DND-41 (cell line): ENCODE measurements at regions not wholly inside any gene's neighbourhood (a gene's known extent, or its start where the extent isn't known, plus 50 kb on each side); places are given as distances from the start of the nearest gene placed in this dataset.

Experiments used
- ATAC-seq: fragments of 200-7000 bp; cut with Tn5 transposase; 3 replicates; pipeline ENCODE4 v1.9.1; 2021; ENCODE audit warnings: low read depth; ENCODE audit not compliant: insufficient read depth
- DNase-seq: peaks from one replicate; pipeline ENCODE4 v3.0.0-alpha.2; 2020
- H2AFZ ChIP-seq: 2 replicates; pipeline ENCODE4 v1.6.0; 2012; ENCODE audit warnings: low read depth, low read length
- H3K27ac ChIP-seq: 2 replicates; pipeline ENCODE4 v1.5.1; 2012; ENCODE audit warnings: low read length, inconsistent platforms
- H3K27me3 ChIP-seq: fragments of 200-600 bp; sonication (generic); 2 replicates; pipeline ENCODE4 v1.6.0; 2012; ENCODE audit warnings: low read length, mild to moderate bottlenecking, inconsistent platforms; ENCODE audit not compliant: insufficient read depth, poor library complexity
- H3K36me3 ChIP-seq: 2 replicates; pipeline ENCODE4 v1.5.1; 2012; ENCODE audit warnings: low read length, inconsistent platforms; ENCODE audit not compliant: insufficient read depth
- H3K4me1 ChIP-seq: 2 replicates; pipeline ENCODE4 v1.5.1; 2012; ENCODE audit warnings: mild to moderate bottlenecking, low read length; ENCODE audit not compliant: insufficient read depth
- H3K4me2 ChIP-seq: 2 replicates; pipeline ENCODE4 v1.6.0; 2012; ENCODE audit warnings: mild to moderate bottlenecking, moderate library complexity, low read length, inconsistent platforms; ENCODE audit not compliant: insufficient read depth
- H3K4me3 ChIP-seq, 2 experiments: fragments of 200-600 bp in 1 of 2; shearing (Covaris generic) in 1 of 2; 2 replicates each; pipeline ENCODE4 v1.5.1; 2012 to 2016; ENCODE audit warnings: inconsistent platforms in 2 of 2, low read length in 2 of 2, mild to moderate bottlenecking in 2 of 2, low read depth in 1 of 2, moderate library complexity in 1 of 2
- H3K79me2 ChIP-seq: 2 replicates; pipeline ENCODE4 v1.6.0; 2012; ENCODE audit warnings: low read length, inconsistent platforms; ENCODE audit not compliant: insufficient read depth
- H3K9ac ChIP-seq: 2 replicates; pipeline ENCODE4 v1.6.0; 2012; ENCODE audit warnings: low read depth, mild to moderate bottlenecking, inconsistent platforms, low read length, moderate library complexity
- H3K9me3 ChIP-seq: 2 replicates; pipeline ENCODE4 v1.5.1; 2012; ENCODE audit warnings: low read length, moderate library complexity, mild to moderate bottlenecking, inconsistent platforms; ENCODE audit not compliant: insufficient read depth, severe bottlenecking
- H4K20me1 ChIP-seq: 2 replicates; pipeline ENCODE4 v1.6.0; 2012; ENCODE audit warnings: low read length; ENCODE audit not compliant: insufficient read depth
- CTCF ChIP-seq: IDR thresholded peaks from 2 replicates; pipeline ENCODE4 v1.5.1; 2012; ENCODE audit warnings: borderline replicate concordance, low read length, moderate library complexity, mild to moderate bottlenecking; ENCODE audit not compliant: poor library complexity, severe bottlenecking; ENCODE audit errors: extremely low read depth
- EZH2 ChIP-seq: IDR thresholded peaks from 3 replicates; pipeline ENCODE4 v1.6.1; 2012; ENCODE audit warnings: borderline replicate concordance, low read depth, mild to moderate bottlenecking, moderate library complexity, low read length, inconsistent platforms; ENCODE audit not compliant: severe bottlenecking

- Histone ChIP-seq H3K4me3 (no peak overlapping the region), H3K27ac (no peak overlapping the region), H2AFZ (peak overlapping the region; percentile 51; the same call in 1 of the 2 replicates), H3K9ac (no peak overlapping the region), H3K4me1 (0 out of 2 replicates have a peak, but pooled peaks cover 3% of the 10 kb centered on the region), H3K27me3 (no peaks in the 10 kb centered on the region), H4K20me1 (no peaks in the 10 kb centered on the region), H3K4me2 (peak overlapping the region; percentile 59), H3K79me2 (no peaks in the 10 kb centered on the region), H3K9me3 (no peaks in the 10 kb centered on the region), H3K36me3 (no peaks in the 10 kb centered on the region)
- DNase-seq = peak; percentile 58
- TF ChIP-seq CTCF (peak; percentile 83), EZH2 (no peak)
- peak; percentile 100 for ATAC-seq
These were observed 125.8 kb upstream of the GALNT15 start for GRCh38 chr3:16048435-16049318.

- Histone ChIP-seq H3K4me1 (0 out of 2 replicates have a peak, but pooled peaks cover 3% of the 10 kb centered on the region), H2AFZ (no peak overlapping the region), H3K4me3 (no peak overlapping the region), H3K79me2 (no peaks in the 10 kb centered on the region), H3K4me2 (no peak overlapping the region), H3K9me3 (no peaks in the 10 kb centered on the region), H3K36me3 (no peaks in the 10 kb centered on the region), H4K20me1 (no peaks in the 10 kb centered on the region), H3K27ac (no peak overlapping the region), H3K9ac (no peak overlapping the region), H3K27me3 (no peaks in the 10 kb centered on the region)
- DNase-seq (no peak), ATAC-seq (no peak)
- TF ChIP-seq CTCF (no peak), EZH2 (no peak)
These were observed 123.6 kb upstream of the GALNT15 start for GRCh38 chr3:16050641-16051467.

- no peak for TF ChIP-seq CTCF
- no peak for TF ChIP-seq EZH2
- Histone ChIP-seq H3K36me3 (no peaks in the 10 kb centered on the region), H4K20me1 (no peaks in the 10 kb centered on the region), H3K9me3 (no peaks in the 10 kb centered on the region), H3K4me3 (no peak overlapping the region), H3K79me2 (no peaks in the 10 kb centered on the region), H3K27ac (no peak overlapping the region), H2AFZ (no peak overlapping the region), H3K4me2 (no peak overlapping the region), H3K4me1 (0 out of 2 replicates have a peak, but pooled peaks cover 3% of the 10 kb centered on the region), H3K9ac (no peak overlapping the region), H3K27me3 (no peaks in the 10 kb centered on the region)
- DNase-seq = no peak
- no peak for ATAC-seq
These were observed 122.8 kb upstream of the GALNT15 start for GRCh38 chr3:16051691-16052090.
